Left hindlimb (tissue), 1 donor: ENCODE measurements at regions not wholly inside any gene's neighbourhood (a gene's known extent, or its start where the extent isn't known, plus 50 kb on each side); places are given as distances from the start of the nearest gene placed in this dataset.

Source experiments
- DNase-seq: peaks from one replicate; pipeline ENCODE4 v3.0.0-alpha.2; 2018

GRCh38 chr10:61356354-61356753 lies 96.8 kb downstream of the TMEM26 start:
- DNase-seq = no peak

- no peak for DNase-seq
These were observed 98.0 kb downstream of the TMEM26 start for GRCh38 chr10:61355211-61355610.

- no peak for DNase-seq
These were observed 98.7 kb downstream of the TMEM26 start for GRCh38 chr10:61354401-61354975.

GRCh38 chr10:61350794-61351193 lies 102.4 kb downstream of the TMEM26 start:
- DNase-seq = no peak

GRCh38 chr10:61350068-61350467 lies 103.1 kb downstream of the TMEM26 start:
- no peak for DNase-seq

- no peak for DNase-seq
These were observed 106.3 kb downstream of the TMEM26 start for GRCh38 chr10:61346796-61347413.

GRCh38 chr10:61343796-61344195 lies 109.4 kb downstream of the TMEM26 start:
- DNase-seq = no peak

- no peak for DNase-seq
These were observed 110.2 kb downstream of the TMEM26 start for GRCh38 chr10:61342858-61343572.

GRCh38 chr10:61341008-61341407 lies 112.2 kb downstream of the TMEM26 start:
- DNase-seq = no peak

GRCh38 chr10:61338146-61338545 lies 115.0 kb downstream of the TMEM26 start:
- DNase-seq = no peak

- no peak for DNase-seq
These were observed 115.4 kb downstream of the TMEM26 start for GRCh38 chr10:61337741-61338140.

- DNase-seq = no peak
These were observed 116.3 kb downstream of the TMEM26 start for GRCh38 chr10:61336831-61337230.

- DNase-seq = no peak
These were observed 117.8 kb downstream of the TMEM26 start for GRCh38 chr10:61335359-61335758.

- no peak for DNase-seq
These were observed 120.6 kb downstream of the TMEM26 start for GRCh38 chr10:61332581-61332980.

GRCh38 chr10:61330669-61331068 lies 122.5 kb downstream of the TMEM26 start:
- no peak for DNase-seq

- no peak for DNase-seq
These were observed 123.3 kb downstream of the TMEM26 start for GRCh38 chr10:61329854-61330253.

- DNase-seq = no peak
These were observed 127.8 kb downstream of the TMEM26 start for GRCh38 chr10:61325223-61325960.

- DNase-seq = no peak
These were observed 129.5 kb downstream of the TMEM26 start for GRCh38 chr10:61323726-61324125.

- DNase-seq = no peak
These were observed 131.9 kb downstream of the TMEM26 start for GRCh38 chr10:61321041-61321857.

- DNase-seq = no peak
These were observed 133.0 kb downstream of the TMEM26 start for GRCh38 chr10:61320257-61320587.

- no peak for DNase-seq
These were observed 133.6 kb downstream of the TMEM26 start for GRCh38 chr10:61319386-61320256.

- DNase-seq = no peak
These were observed 134.8 kb downstream of the TMEM26 start for GRCh38 chr10:61318429-61318828.
